SK-N-MC (cell line): ENCODE measurements at regions not wholly inside any gene's neighbourhood (a gene's known extent, or its start where the extent isn't known, plus 50 kb on each side); places are given as distances from the start of the nearest gene placed in this dataset.
A peak's percentile ranks its signal among the peaks of the same experiment; 100 is the strongest.
"Not testable (repeated sequence)": the region's sequence is repeated elsewhere in the genome, so short reads cannot be mapped to it uniquely, and the experiment has no call there.

Experiments used
- DNase-seq: peaks from one replicate; pipeline ENCODE4 v3.0.0-alpha.2; 2011; ENCODE audit warnings: low read depth, low spot score
- H3K27ac ChIP-seq: fragments of 200-600 bp; sonication (generic); 2 replicates; pipeline ENCODE4 v1.5.1; 2016; ENCODE audit warnings: mixed run types
- H3K36me3 ChIP-seq: fragments of 200-600 bp; sonication (generic); 2 replicates; pipeline ENCODE4 v1.6.1; 2017; ENCODE audit warnings: antibody characterized with exemption, low read length, mixed read lengths; ENCODE audit not compliant: insufficient read depth
- H3K4me3 ChIP-seq: fragments of 200-600 bp; sonication (generic); 2 replicates; pipeline ENCODE4 v1.5.1; 2016
- H3K9ac ChIP-seq: fragments of 200-600 bp; sonication (generic); 2 replicates; pipeline ENCODE4 v1.8.0; 2017; ENCODE audit warnings: mixed run types, mixed read lengths; ENCODE audit not compliant: insufficient read length
- H3K9me3 ChIP-seq: fragments of 200-600 bp; sonication (generic); 2 replicates; pipeline ENCODE4 v1.6.1; 2017; ENCODE audit warnings: low read depth, mild to moderate bottlenecking, antibody characterized with exemption, low read length, moderate library complexity, mixed read lengths
- EZH2 ChIP-seq: fragments of 200-600 bp; sonication (generic); IDR thresholded peaks from one replicate; pipeline ENCODE4 v1.6.1; 2017; ENCODE audit warnings: antibody characterized with exemption
- FOXP2 ChIP-seq: optimal IDR thresholded peaks from 2 replicates; pipeline ENCODE3; 2011; ENCODE audit warnings: mild to moderate bottlenecking, moderate library complexity; ENCODE audit not compliant: insufficient read depth; ENCODE audit errors: extremely low read length, control extremely low read depth
- POLR2AphosphoS5 ChIP-seq: IDR thresholded peaks from 2 replicates; pipeline ENCODE4 v1.6.1; 2012; ENCODE audit warnings: mild to moderate bottlenecking, low read depth, low read length, borderline replicate concordance

GRCh38 chr22:23503736-23504440 lies 76.2 kb downstream of the IGLL1 start:
- no peak overlapping the region for H3K9ac ChIP-seq
- no peak for TF ChIP-seq POLR2AphosphoS5
- no peak for TF ChIP-seq EZH2
- no peak for TF ChIP-seq FOXP2

GRCh38 chr22:23503142-23503541 lies 76.9 kb downstream of the IGLL1 start:
- Histone ChIP-seq H3K36me3 (no peaks in the 10 kb centered on the region), H3K27ac (no peak overlapping the region), H3K4me3 (no peak overlapping the region), H3K9me3 (no peaks in the 10 kb centered on the region), H3K9ac (no peak overlapping the region)
- DNase-seq: no peak
- no peak for TF ChIP-seq FOXP2
- no peak for TF ChIP-seq EZH2
- no peak for TF ChIP-seq POLR2AphosphoS5

More at GRCh38 chr22:23503736-23504440, 76.2 kb downstream of the IGLL1 start:
- Histone ChIP-seq H3K9me3 (no peaks in the 10 kb centered on the region), H3K36me3 (no peaks in the 10 kb centered on the region), H3K4me3 (no peak overlapping the region), H3K27ac (no peak overlapping the region)
- no peak for DNase-seq

DNA sequence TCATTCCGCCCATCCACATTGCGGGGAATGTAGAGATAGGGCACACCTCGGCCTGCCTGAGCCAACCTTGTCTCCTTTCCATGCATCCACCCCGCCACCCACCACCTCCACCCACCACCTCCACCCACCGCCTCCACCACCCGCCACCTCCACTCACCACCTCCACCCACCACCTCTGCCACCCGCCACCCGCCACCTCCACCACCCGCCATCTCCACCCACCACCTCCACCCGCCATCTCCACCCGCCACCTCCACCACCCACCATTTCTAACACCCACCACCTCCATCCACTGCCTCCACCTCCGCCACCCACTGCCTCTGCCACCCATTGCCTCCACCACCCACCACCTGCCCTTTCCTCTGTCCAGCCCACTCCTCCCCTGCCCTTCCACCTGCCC lies 78.4 kb downstream of the IGLL1 start:
- no peak overlapping the region for H3K9ac ChIP-seq
- no peaks in the 10 kb centered on the region for H3K36me3 ChIP-seq
- no peak for DNase-seq
- no peaks in the 10 kb centered on the region for H3K9me3 ChIP-seq
- H3K27ac ChIP-seq: peak overlapping the region; percentile 60; the same call in 1 of the 2 replicates
- no peak for TF ChIP-seq EZH2
- TF ChIP-seq FOXP2: no peak
- TF ChIP-seq POLR2AphosphoS5: no peak
- H3K4me3 ChIP-seq: no peak overlapping the region

DNA sequence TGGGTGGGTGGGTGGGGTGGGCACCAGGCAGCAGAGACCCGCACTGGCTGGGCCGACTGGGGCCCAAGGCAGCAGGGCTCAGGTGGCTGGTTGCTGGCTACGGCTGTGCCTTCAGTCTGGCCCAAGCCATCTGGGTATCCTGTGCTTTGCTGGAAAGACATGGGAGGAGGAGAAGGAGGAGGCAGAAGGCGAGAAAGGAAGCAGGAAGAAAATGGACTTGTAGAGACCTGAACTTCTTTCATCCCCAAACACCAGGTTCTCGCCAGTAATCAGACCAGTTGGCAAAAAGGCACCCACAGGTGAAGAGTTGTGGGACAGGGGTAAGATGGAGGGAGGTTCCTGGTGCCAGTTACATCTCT lies 78.8 kb downstream of the IGLL1 start:
- Histone ChIP-seq H3K9ac (no peak overlapping the region), H3K36me3 (no peaks in the 10 kb centered on the region), H3K27ac (peak overlapping the region; percentile 60; the same call in 1 of the 2 replicates), H3K4me3 (no peak overlapping the region), H3K9me3 (no peaks in the 10 kb centered on the region)
- TF ChIP-seq EZH2: no peak
- TF ChIP-seq FOXP2: no peak
- no peak for TF ChIP-seq POLR2AphosphoS5
- no peak for DNase-seq

DNA sequence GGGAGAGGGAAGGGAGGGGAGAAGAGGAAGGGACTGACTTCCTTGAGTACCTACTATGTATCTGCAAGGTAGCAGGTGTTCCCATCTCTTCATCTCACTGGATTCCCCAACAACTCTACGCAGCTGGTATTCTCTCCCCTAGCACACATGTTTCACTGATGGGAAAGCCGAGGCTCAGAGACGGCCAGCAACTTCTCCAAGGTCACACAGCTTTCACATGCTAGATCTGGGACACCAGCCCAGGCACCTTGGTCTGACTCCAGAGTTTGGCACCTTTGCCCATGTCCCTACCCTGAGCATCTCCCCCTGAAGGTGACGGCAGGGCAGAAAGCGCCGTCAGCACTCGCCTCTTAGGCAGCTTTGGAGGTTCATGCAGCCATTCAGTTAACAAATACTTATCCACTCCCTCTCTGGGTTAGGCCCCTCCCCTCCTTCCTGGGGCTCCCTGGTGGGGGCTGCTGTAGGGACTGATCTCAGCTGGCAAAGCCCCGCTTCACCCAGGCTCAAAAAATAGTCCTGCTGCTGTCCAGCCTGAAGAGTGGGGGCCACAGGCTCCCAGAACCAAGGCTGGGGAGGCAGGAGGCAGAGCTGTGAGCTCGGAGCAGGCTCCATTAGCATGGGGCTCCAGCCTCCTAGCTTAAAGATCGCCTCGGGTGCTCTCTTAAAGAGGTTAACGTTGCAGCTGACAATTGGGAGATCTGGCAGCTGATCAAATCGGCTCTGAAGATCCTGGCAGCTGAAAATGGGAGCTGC lies 79.4 kb downstream of the IGLL1 start:
- Histone ChIP-seq H3K27ac (peak overlapping the region; percentile 68; the same call in 1 of the 2 replicates), H3K4me3 (peak overlapping the region; percentile 68), H3K9ac (peak overlapping the region; percentile 60), H3K36me3 (no peaks in the 10 kb centered on the region), H3K9me3 (no peaks in the 10 kb centered on the region)
- TF ChIP-seq FOXP2 (no peak), POLR2AphosphoS5 (no peak), EZH2 (no peak)
- no peak for DNase-seq

GRCh38 chr22:23499845-23500500 lies 80.1 kb downstream of the IGLL1 start:
- H3K9ac ChIP-seq: no peak overlapping the region
- no peaks in the 10 kb centered on the region for H3K36me3 ChIP-seq
- no peak for TF ChIP-seq POLR2AphosphoS5
- TF ChIP-seq FOXP2: no peak
- TF ChIP-seq EZH2: no peak
- no peaks in the 10 kb centered on the region for H3K9me3 ChIP-seq
- H3K4me3 ChIP-seq: no peak overlapping the region
- H3K27ac ChIP-seq: no peak overlapping the region
- no peak for DNase-seq

GRCh38 chr22:23498811-23499798 lies 81.0 kb downstream of the IGLL1 start:
- TF ChIP-seq EZH2 (no peak), FOXP2 (no peak), POLR2AphosphoS5 (no peak)
- Histone ChIP-seq H3K36me3 (no peaks in the 10 kb centered on the region), H3K9me3 (no peaks in the 10 kb centered on the region), H3K27ac (no peak overlapping the region), H3K4me3 (no peak overlapping the region), H3K9ac (no peak overlapping the region)
- no peak for DNase-seq

GRCh38 chr22:23497889-23498288 lies 82.2 kb downstream of the IGLL1 start:
- H3K4me3 ChIP-seq, H3K27ac ChIP-seq, H3K9ac ChIP-seq, DNase-seq, H3K9me3 ChIP-seq, H3K36me3 ChIP-seq: not testable (repeated sequence)
